Nucleus accumbens (tissue), 56 donors: ENCODE measurements at regions not wholly inside any gene's neighbourhood (a gene's known extent, or its start where the extent isn't known, plus 50 kb on each side); places are given as distances from the start of the nearest gene placed in this dataset.
A peak's percentile ranks its signal among the peaks of the same experiment; 100 is the strongest.
"Not testable (repeated sequence)": the region's sequence is repeated elsewhere in the genome, so short reads cannot be mapped to it uniquely, and the experiment has no call there.

Experiments
- DNase-seq, 56 donors: peaks; one replicate each; lab custom pipeline; 2025; lab: John Stamatoyannopoulos, UW

- no peak for DNase-seq
Measured at GRCh38 chr11:50246183-50246582, 213.5 kb downstream of the OR4C45 start.

DNA sequence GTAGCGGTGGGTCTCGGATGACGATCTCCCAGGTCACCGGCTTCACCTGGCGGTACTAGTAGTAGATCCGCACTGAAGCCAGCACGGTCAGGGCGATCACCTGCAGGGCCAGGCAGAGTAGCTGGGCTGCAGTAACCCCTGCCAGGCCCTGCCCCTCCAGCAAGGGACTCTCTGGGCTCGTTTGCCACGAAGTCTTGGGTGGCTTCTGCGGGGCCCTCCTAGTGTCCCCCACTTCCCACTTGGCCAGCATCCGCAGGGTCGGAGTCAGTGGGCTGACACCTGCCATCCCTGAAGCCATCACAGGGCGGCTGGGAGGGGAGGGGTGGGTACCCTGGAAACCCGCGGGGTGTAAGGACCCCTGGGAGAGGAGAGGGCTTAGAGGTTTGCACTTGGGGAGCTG, 214.0 kb downstream of the OR4C45 start:
- DNase-seq, result no peak

DNA sequence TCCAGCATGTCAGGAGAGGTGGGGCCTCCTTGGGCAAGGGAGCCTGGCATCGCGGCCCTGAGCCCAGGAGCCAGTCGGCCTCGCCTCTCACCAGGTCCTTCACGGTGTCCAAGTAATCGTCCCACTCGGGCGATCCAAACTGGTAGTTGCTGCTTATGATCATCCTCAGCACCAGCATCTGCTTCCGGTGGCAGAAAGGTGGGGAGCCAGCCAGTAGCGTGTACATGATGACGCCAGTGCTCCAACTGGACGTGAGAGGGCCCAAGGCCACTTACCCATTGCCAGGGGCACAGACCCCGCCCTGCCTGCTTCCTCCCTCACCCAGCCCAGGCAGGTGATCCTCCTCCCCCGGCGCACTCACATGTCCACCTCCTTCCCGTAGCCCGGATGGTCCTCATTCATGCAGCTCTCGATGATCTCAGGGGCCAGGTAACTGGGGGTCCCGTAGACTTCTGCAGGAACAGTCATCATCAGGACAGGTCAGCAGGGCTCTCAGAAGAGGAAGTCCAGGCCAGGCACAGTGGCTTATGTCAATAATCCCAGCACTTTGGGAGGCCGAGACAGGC, 214.7 kb downstream of the OR4C45 start:
- no peak for DNase-seq

GRCh38 chr11:50267851-50268250, 235.2 kb downstream of the OR4C45 start:
- DNase-seq, result no peak

DNA sequence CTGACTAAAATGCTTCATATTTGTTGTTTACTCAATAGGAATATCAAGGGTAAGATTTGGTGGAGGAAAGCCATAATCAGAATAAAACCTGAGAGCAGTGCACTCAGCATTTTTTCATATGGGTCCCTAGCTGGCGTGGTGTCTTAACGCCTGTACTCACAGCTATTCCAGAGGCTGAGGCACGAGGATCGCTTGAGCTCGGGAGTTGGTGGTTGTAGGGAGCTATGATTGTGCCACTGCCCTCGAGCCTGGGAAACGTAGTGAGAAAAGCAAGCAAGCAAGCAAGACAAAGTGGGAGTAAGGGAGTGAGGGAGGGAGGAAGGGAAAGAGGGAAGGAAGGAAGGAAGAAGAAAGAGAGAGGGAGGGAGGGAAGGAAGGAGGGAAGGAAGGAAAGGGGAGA, 242.5 kb downstream of the OR4C45 start:
- DNase-seq, result no peak

DNA sequence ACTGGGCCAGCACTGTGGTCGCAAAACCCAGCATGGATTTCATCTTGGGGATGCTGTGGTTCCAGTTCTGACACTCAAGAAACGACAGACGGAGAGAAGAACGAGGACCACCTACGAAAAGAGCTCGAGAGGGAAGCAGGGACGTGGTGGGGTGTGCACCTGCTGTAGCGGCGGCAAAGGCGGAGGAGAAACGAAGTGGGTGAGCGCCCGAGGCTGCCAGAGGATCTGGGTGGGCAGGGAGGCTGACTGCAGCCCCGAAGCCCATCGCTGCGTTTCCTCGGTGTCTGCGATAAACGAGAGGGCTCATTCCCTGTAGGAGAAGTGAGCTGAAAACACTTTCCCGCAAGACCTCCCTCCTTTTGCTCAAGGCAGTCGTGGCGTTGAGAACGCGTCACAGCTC, 246.1 kb downstream of the OR4C45 start:
- no peak for DNase-seq

- DNase-seq, result no peak
Measured at GRCh38 chr11:50298182-50298988, 265.7 kb downstream of the OR4C45 start.

- DNase-seq, result not testable (repeated sequence)
Measured at GRCh38 chr11:50330723-50331122, 298.0 kb downstream of the OR4C45 start.

GRCh38 chr11:50333861-50334260, 301.2 kb downstream of the OR4C45 start:
- peak in 1 of 56 donors; percentile 1 for DNase-seq

GRCh38 chr11:50337432-50337831, 304.8 kb downstream of the OR4C45 start:
- not testable (repeated sequence) for DNase-seq

- DNase-seq, result not testable (repeated sequence)
Measured at GRCh38 chr11:50348018-50348417, 315.3 kb downstream of the OR4C45 start.

GRCh38 chr11:50379484-50379883, 346.8 kb downstream of the OR4C45 start:
- no peak for DNase-seq

GRCh38 chr11:50394017-50394416, 361.3 kb downstream of the OR4C45 start:
- DNase-seq, result no peak

GRCh38 chr11:50412832-50413231, 380.2 kb downstream of the OR4C45 start:
- peak in 2 of 56 donors; percentile 0 for DNase-seq

GRCh38 chr11:50423208-50423607, 390.5 kb downstream of the OR4C45 start:
- no peak for DNase-seq
